ENCODE measurements at regions not wholly inside any gene's neighbourhood (a gene's known extent, or its start where the extent isn't known, plus 50 kb on each side); places are given as distances from the start of the nearest gene placed in this dataset.

DNA sequence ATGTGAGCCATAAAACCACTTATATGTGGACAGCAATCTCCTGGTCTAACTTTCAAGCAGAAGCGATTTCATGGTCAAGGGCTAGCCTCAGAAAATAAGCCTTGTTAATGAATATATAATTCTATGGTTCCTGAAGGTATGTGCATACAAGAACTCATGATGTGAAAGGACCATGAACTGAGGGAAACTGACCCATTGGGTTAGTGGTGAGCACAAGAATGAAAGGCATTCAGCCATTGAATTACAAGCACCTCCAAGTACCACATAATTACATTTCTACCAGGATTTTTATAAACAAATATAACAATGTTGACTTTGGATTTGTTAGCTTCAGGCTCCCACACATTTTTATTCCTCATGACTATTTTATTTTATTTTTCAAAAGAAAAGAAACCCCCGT lies 459.0 kb downstream of the TLE4 start:
- Mint-ChIP-seq H3K27ac (no peak overlapping the region), H3K4me3 (no peak overlapping the region), H3K4me1 (peaks cover 8% of the 10 kb centered on the region), H3K36me3 (peaks cover 10% of the 10 kb centered on the region), H3K9me3 (peaks cover 18% of the 10 kb centered on the region), H3K27me3 (no peaks in the 10 kb centered on the region)
- no peak for ATAC-seq

DNA sequence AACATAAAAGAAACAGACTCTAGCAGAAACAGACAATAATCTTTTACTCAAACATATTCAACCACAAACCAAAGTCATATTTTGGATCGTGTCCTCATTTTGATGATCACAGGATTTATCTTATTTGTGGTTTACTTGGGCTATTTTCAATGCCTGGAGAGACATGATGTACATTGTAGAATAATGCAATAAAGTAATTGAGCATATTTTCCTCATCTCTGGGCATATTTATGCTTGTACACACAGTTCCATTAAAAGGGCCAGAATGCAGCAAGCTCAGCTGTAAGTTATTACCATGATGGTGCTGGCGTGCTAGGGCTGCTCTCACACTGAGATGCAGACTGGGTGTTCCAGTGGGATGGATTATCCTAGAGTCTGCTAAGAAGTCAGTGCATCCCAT lies 456.7 kb downstream of the TLE4 start:
- H3K36me3 Mint-ChIP-seq: peaks cover 6% of the 10 kb centered on the region
- H3K27ac Mint-ChIP-seq: no peak overlapping the region
- H3K9me3 Mint-ChIP-seq: peaks cover 14% of the 10 kb centered on the region
- ATAC-seq: no peak
- no peaks in the 10 kb centered on the region for H3K27me3 Mint-ChIP-seq
- H3K4me1 Mint-ChIP-seq: peaks cover 15% of the 10 kb centered on the region
- H3K4me3 Mint-ChIP-seq: no peak overlapping the region

DNA sequence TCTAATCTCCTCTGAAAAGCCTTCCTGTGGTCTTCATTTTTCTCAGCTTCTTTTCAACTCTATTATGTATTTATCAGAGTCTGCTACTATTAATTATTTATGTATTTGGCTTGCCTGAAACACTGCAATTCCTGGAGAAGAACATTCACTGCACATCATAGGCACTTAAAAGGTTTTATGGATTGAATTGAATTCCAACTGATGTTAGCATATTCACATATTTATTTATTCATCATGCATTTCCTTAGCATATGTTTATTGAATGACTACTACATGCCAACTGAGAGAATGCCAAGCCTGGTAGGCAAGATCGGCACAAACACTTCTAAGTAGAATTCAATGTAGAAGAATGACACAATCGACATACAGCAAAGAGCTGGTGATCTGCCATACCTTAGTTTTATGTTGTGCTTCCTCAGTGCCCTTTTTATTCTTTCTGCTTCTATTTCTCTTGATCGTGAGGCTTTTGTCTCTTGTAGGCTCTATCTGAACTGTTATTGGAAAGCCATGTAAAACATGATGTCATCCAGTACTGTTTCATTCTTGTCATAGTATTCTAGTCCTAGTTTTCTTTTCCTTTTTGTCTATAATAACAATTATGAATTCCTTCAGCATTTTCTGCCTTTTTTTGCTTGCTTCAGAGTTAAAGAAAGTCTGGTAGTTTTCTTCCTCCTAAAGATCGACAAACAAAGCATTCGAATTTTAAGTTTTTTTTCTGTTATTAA lies 454.2 kb downstream of the TLE4 start:
- ATAC-seq: no peak
- Mint-ChIP-seq H3K4me1 (peaks cover 38% of the 10 kb centered on the region), H3K9me3 (peaks cover 5% of the 10 kb centered on the region), H3K4me3 (no peak overlapping the region), H3K27me3 (no peaks in the 10 kb centered on the region), H3K27ac (no peak overlapping the region), H3K36me3 (no peaks in the 10 kb centered on the region)

DNA sequence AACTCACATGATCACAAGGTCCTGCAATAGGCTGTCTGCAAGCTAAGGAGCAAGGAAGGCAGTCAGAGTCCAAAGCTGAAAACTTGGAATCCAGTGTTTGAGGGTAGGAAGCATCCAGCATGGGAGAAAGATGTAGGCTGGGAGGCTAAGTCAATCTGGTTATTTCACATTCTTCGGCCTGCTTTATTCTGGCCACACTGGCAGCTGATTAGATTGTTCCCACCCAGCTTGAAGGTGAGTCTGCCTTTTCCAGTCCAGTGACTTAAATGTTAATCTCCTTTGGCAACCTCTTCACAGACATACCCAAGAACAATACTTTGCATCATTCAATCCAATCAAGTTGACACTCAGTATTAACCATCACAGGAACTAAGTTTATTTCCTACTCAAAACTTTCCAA lies 453.4 kb downstream of the TLE4 start:
- Mint-ChIP-seq H3K27ac (no peak overlapping the region), H3K9me3 (peaks cover 5% of the 10 kb centered on the region), H3K4me1 (peaks cover 46% of the 10 kb centered on the region), H3K4me3 (no peak overlapping the region), H3K36me3 (no peaks in the 10 kb centered on the region), H3K27me3 (no peaks in the 10 kb centered on the region)
- no peak for ATAC-seq

DNA sequence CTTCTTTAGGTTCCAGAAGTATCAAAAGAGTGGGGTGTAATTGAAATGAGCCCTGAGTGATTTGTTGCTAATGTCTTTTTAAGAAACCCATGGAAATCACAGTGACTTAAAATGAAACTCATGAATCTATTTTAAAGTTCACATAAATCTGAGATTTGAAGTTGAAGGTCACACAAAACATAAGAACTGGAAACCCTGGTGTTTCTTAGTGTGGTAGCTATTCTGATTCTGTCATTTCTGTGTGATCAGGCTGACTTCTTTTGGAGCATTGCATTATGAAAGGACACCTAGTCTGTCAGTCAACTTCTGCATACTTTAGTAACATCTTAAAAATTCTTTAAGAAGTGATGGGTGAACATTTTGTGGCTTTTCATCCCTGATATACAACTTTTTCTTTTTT lies 448.8 kb downstream of the TLE4 start:
- Mint-ChIP-seq H3K4me1 (peaks cover 43% of the 10 kb centered on the region), H3K36me3 (no peaks in the 10 kb centered on the region), H3K9me3 (no peaks in the 10 kb centered on the region), H3K27me3 (no peaks in the 10 kb centered on the region), H3K27ac (peak overlapping the region; percentile 81), H3K4me3 (peak overlapping the region; percentile 26)
- ATAC-seq: peak; percentile 83

DNA sequence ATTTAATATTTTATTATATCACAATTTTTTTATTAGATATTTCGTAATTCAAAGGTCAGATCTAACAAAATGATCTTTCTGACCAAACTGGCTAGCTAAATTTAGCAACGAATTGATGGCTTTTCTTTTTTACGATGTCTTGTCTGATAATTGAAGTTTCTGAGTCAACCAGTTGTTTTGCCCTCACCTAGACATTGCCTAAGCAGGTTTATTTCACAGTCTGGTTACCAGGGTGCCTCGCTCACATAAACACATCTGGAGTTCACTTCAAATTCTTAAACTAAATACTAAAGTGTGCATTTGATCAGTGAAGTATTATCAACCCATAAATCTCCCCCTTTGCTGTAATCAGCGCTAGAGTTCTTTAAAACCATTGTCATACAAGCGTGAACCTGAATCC lies 448.3 kb downstream of the TLE4 start:
- ATAC-seq: no peak

DNA sequence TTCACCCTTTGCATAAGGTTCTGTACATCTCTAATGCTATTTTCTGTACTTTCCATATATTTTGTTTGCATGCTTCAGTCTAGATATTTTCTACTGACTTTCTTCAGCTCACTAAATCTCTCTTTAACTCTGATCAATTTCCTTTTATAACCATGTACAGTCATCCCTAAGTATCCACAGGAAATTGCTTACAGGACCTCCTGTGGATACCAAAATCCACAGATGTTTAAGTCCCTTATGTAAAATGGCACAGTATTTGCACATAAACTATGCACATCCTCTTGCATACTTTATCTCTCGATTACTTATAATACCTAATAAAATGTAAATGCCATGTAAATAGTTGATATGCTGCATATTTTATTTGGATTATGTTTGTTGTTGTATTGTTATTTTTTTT lies 442.1 kb downstream of the TLE4 start:
- Mint-ChIP-seq H3K4me3 (no peak overlapping the region), H3K9me3 (peaks cover 13% of the 10 kb centered on the region), H3K27me3 (no peaks in the 10 kb centered on the region), H3K4me1 (peaks cover 22% of the 10 kb centered on the region), H3K36me3 (peaks cover 18% of the 10 kb centered on the region), H3K27ac (no peak overlapping the region)
- ATAC-seq: no peak

More for the DNA sequence above, 448.3 kb downstream of the TLE4 start:
- Mint-ChIP-seq H3K4me3 (peak overlapping the region; percentile 26), H3K4me1 (peaks cover 43% of the 10 kb centered on the region), H3K9me3 (no peaks in the 10 kb centered on the region), H3K36me3 (no peaks in the 10 kb centered on the region), H3K27me3 (no peaks in the 10 kb centered on the region), H3K27ac (peak overlapping the region; percentile 81)

DNA sequence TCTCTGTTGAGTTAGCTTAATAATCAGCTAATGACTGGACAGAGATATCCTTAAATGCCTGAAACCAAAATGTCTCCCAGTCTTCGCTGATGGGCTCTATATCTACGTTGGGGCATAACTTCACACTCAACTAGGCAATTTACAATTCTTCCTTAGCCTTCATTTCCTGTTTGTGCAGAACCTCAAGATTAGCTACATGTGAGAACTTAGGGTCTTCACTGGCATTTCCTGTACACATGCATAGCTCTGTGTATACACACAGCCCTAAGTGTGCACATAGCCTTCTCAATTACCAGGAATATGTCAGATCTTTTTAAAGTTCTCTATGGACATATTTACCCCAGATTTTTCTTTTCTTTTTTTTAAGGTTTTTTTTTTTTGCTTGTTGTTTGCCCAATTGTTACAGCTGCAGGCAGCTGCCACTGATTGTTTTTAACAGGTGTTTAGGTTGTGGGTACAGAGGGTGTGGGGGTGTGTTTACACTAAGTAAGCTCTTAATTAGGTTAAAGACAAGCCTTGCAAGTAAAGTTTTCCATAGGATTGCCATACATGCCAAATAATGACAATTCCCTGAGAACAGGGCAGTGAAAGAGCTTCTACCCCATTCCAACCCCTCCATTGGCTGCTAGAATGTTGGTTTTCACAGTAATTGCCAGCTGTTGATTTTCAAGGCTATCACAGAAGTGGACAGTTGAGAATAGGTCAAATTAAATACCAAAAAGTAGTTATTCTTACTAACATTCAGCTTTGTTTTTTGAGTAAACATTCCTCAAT lies 441.0 kb downstream of the TLE4 start:
- peaks cover 22% of the 10 kb centered on the region for H3K4me1 Mint-ChIP-seq
- H3K4me3 Mint-ChIP-seq: no peak overlapping the region
- peaks cover 18% of the 10 kb centered on the region for H3K36me3 Mint-ChIP-seq
- H3K27ac Mint-ChIP-seq: no peak overlapping the region
- H3K9me3 Mint-ChIP-seq: peaks cover 13% of the 10 kb centered on the region
- no peak for ATAC-seq
- H3K27me3 Mint-ChIP-seq: no peaks in the 10 kb centered on the region

DNA sequence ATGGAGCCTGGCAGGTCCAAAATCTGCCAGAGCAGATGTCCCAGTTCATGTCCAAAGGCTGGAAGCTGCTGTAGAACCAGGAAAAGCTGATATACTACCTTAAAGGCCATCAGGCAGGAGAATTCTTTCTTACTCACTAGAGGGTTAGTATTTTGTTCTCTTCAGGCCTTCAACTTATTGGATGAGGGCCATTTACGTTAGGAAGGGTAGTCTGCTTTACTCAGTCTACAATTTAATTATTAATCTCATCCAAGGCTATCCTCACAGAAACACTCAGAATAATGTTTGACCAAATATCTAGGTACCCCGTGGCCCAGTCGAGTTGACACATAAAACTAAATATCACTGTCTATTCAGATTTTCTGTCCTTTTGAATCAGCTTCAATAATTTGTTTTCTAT lies 437.4 kb downstream of the TLE4 start:
- H3K36me3 Mint-ChIP-seq: peaks cover 18% of the 10 kb centered on the region
- peaks cover 16% of the 10 kb centered on the region for H3K4me1 Mint-ChIP-seq
- no peak for ATAC-seq
- peaks cover 13% of the 10 kb centered on the region for H3K9me3 Mint-ChIP-seq
- H3K27ac Mint-ChIP-seq: no peak overlapping the region
- H3K27me3 Mint-ChIP-seq: no peaks in the 10 kb centered on the region
- H3K4me3 Mint-ChIP-seq: no peak overlapping the region

DNA sequence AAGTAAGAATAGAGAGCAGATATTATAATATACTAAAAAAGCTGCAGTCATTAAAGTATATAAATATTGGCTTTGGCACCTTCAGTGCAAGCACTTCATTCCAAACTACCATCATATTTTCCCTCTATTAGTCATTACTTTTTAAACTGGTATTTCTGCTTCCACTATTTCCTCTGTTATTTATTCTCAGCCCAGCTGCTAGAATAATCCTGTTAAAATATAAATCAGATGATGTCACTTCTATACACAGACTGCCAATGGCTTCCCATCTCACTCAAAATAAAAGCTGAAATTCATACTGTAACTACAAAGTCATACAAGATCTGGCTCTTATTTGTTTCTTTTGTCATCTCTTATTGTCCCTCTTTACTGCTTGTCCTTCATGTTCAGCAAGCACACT lies 432.9 kb downstream of the TLE4 start:
- Mint-ChIP-seq H3K36me3 (no peaks in the 10 kb centered on the region), H3K9me3 (no peaks in the 10 kb centered on the region), H3K27me3 (no peaks in the 10 kb centered on the region), H3K27ac (no peak overlapping the region), H3K4me1 (no peaks in the 10 kb centered on the region), H3K4me3 (no peak overlapping the region)
- ATAC-seq: no peak

DNA sequence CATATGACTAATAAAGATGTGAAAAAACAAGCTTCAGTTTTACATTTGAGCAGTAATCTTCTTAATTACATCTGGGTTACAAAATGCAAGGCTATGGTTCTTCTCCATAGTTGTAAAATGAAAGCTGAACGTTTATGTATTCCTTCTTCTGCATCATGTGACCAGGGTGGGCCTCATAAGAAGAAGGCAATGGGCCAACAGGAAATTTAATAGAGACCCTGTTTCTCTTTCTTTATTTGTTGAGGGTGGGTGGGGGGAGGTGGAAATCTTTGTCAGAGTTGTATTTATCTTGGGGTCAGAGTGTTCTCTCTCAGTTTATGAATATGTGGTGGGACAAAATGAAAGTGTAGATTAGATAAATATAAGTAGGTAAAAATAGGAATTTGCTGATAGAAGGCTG lies 418.8 kb downstream of the TLE4 start:
- Mint-ChIP-seq H3K4me1 (peaks cover 11% of the 10 kb centered on the region), H3K36me3 (no peaks in the 10 kb centered on the region), H3K27me3 (no peaks in the 10 kb centered on the region), H3K27ac (peak overlapping the region; percentile 45), H3K9me3 (no peaks in the 10 kb centered on the region), H3K4me3 (no peak overlapping the region)
- no peak for ATAC-seq

DNA sequence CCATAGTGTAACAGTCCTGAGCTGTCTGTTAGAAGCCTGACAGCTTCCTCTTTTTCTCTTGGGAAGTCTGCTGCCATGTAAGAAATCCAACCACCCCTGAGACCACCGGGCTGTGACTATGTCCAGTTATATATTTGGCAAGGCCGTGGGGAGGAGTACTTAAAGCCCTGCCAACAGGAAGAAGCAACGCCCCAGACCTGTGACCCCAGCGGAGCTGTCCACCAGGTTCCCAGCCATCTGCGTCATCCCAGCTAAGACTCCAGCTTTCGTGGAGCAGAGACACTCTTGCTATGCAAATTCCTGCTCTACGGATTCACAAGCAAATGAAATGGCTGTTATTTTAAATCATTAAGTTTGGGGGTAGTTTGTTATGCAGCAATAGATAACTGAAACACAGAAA lies 417.3 kb downstream of the TLE4 start:
- Mint-ChIP-seq H3K9me3 (no peaks in the 10 kb centered on the region), H3K36me3 (no peaks in the 10 kb centered on the region), H3K4me1 (peaks cover 5% of the 10 kb centered on the region), H3K27me3 (no peaks in the 10 kb centered on the region), H3K4me3 (no peak overlapping the region), H3K27ac (no peak overlapping the region)
- ATAC-seq: no peak

DNA sequence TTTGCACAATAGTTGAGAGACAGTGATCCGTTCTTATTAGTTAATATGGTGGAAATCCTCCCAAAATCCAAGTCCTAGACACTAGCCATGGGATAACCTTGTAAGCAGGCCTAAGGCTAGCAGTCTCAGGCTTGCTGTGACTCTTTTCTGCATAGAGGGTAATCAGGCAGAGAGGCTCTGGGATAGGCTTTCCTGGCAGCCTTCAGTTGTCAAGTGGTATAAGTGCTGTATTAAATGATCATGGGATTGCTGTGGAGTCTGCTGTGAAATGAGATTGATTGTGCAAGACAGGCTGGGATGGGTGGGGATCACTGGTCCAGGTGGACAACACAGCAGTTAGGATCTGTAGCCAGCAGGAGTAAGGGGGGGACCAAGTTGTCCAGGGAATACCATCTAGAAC lies 416.4 kb downstream of the TLE4 start:
- no peak for ATAC-seq
- no peaks in the 10 kb centered on the region for H3K9me3 Mint-ChIP-seq
- H3K4me3 Mint-ChIP-seq: no peak overlapping the region
- H3K27ac Mint-ChIP-seq: no peak overlapping the region
- no peaks in the 10 kb centered on the region for H3K4me1 Mint-ChIP-seq
- H3K27me3 Mint-ChIP-seq: no peaks in the 10 kb centered on the region
- H3K36me3 Mint-ChIP-seq: no peaks in the 10 kb centered on the region

DNA sequence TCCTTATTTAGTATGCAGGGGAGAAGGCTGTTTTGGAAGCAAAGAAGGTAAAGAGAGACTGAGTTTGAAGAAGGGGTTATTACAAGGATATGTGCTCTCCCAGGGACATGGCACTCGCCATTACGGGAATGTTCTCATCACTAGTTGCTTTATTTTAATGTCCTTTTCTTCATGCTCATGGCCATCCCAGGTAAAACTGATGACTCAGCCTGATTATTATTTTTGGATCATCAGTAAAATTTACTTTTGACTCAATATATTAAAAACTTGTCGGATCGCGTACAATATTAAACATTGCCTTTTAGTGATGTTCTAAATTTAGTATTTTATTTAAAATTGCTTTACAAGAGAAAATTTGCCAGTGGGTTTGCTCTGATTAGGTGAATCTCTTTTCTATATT lies 414.7 kb downstream of the TLE4 start:
- Mint-ChIP-seq H3K9me3 (peaks cover 6% of the 10 kb centered on the region), H3K4me3 (no peak overlapping the region), H3K4me1 (no peaks in the 10 kb centered on the region), H3K27me3 (no peaks in the 10 kb centered on the region), H3K36me3 (no peaks in the 10 kb centered on the region), H3K27ac (no peak overlapping the region)
- no peak for ATAC-seq

DNA sequence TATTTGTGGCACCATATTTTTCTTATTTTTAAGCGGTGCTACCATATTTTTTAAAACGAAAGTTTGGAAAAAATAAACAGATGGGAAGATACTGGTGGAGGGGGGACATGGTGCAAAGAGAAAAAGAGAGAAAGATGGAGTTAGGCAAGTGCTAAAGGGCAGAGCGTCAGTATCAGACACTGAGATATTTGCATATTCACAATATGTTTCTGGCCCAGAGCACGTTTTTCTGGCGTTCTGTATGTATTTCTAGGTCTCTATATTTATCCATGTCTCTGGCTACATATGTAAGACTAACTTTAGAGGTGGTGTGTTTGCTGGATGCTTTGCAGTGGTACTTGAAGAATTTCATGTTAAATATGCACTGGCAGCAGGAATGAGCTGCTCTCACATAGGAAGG lies 414.0 kb downstream of the TLE4 start:
- peaks cover 8% of the 10 kb centered on the region for H3K9me3 Mint-ChIP-seq
- H3K27ac Mint-ChIP-seq: no peak overlapping the region
- no peaks in the 10 kb centered on the region for H3K4me1 Mint-ChIP-seq
- H3K27me3 Mint-ChIP-seq: no peaks in the 10 kb centered on the region
- no peak for ATAC-seq
- H3K36me3 Mint-ChIP-seq: no peaks in the 10 kb centered on the region
- H3K4me3 Mint-ChIP-seq: no peak overlapping the region

DNA sequence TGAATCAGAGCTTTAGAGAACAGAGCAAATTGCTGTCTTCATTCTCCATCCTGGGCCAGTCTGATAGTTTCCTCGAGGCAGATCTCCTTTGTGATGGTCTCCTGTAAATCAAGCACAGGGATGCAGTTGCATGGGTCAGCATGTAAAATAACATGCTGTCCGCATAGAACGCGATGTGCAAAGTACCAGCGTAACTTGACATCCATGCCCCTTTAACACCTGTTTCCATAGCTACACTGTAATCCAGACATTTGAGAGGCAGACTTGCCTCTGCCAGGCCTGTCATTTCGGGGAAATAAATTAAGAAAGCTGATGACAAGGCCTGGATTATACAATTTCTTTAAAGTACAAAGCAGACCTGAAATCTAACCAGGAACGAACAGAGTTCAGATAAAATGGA lies 413.5 kb downstream of the TLE4 start:
- no peaks in the 10 kb centered on the region for H3K36me3 Mint-ChIP-seq
- peaks cover 8% of the 10 kb centered on the region for H3K9me3 Mint-ChIP-seq
- H3K4me1 Mint-ChIP-seq: no peaks in the 10 kb centered on the region
- no peaks in the 10 kb centered on the region for H3K27me3 Mint-ChIP-seq
- ATAC-seq: no peak
- H3K27ac Mint-ChIP-seq: no peak overlapping the region
- no peak overlapping the region for H3K4me3 Mint-ChIP-seq
